DOHH2 (cell line): ENCODE measurements at regions not wholly inside any gene's neighbourhood (a gene's known extent, or its start where the extent isn't known, plus 50 kb on each side); places are given as distances from the start of the nearest gene placed in this dataset.

ENCODE experiments used
- H3F3A ChIP-seq: fragments of 200-600 bp; sonication (generic), shearing (Covaris generic); 2 replicates; pipeline ENCODE4 v1.6.0; 2016; ENCODE audit warnings: antibody characterized with exemption, mild to moderate bottlenecking; ENCODE audit not compliant: control insufficient read depth, insufficient read depth
- H3K27ac ChIP-seq: fragments of 200-600 bp; sonication (generic); 2 replicates; pipeline ENCODE4 v1.5.1; 2014; ENCODE audit warnings: low read depth, mild to moderate bottlenecking, low read length, moderate library complexity
- H3K27me3 ChIP-seq: fragments of 200-600 bp; sonication (generic); 2 replicates; pipeline ENCODE4 v1.6.1; 2014; ENCODE audit warnings: mild to moderate bottlenecking, low read length, mixed read lengths; ENCODE audit not compliant: control insufficient read depth
- H3K36me3 ChIP-seq: fragments of 200-600 bp; sonication (generic); 2 replicates; pipeline ENCODE4 v1.6.1; 2014; ENCODE audit warnings: mild to moderate bottlenecking, low read length, moderate library complexity, mixed read lengths; ENCODE audit not compliant: control insufficient read depth
- H3K4me1 ChIP-seq: fragments of 200-600 bp; sonication (generic); 2 replicates; pipeline ENCODE4 v1.6.1; 2014; ENCODE audit warnings: mild to moderate bottlenecking, low read length, mixed read lengths; ENCODE audit not compliant: control insufficient read depth
- H3K4me2 ChIP-seq: fragments of 200-600 bp; sonication (generic); 2 replicates; pipeline ENCODE4 v1.6.0; 2014; ENCODE audit warnings: mild to moderate bottlenecking, low read length, moderate library complexity
- H3K4me3 ChIP-seq: fragments of 200-600 bp; sonication (generic); 2 replicates; pipeline ENCODE4 v1.5.1; 2014; ENCODE audit warnings: mild to moderate bottlenecking, low read length, mixed read lengths
- H3K79me2 ChIP-seq: fragments of 200-600 bp; sonication (generic); 2 replicates; pipeline ENCODE4 v1.6.1; 2014; ENCODE audit warnings: mild to moderate bottlenecking, low read length, mixed read lengths; ENCODE audit not compliant: control insufficient read depth
- H3K9me2 ChIP-seq: fragments of 200-600 bp; sonication (generic); replicated peaks from 2 replicates; pipeline ENCODE4 v1.6.1; 2014; ENCODE audit warnings: mild to moderate bottlenecking, low read length, mixed read lengths; ENCODE audit not compliant: control insufficient read depth
- H3K9me3 ChIP-seq: fragments of 200-600 bp; sonication (generic); 2 replicates; pipeline ENCODE4 v1.6.1; 2014; ENCODE audit warnings: antibody characterized with exemption, low read length, mixed read lengths; ENCODE audit not compliant: control insufficient read depth, insufficient read depth
- H4K20me1 ChIP-seq: fragments of 200-600 bp; sonication (generic); 2 replicates; pipeline ENCODE4 v1.6.0; 2014; ENCODE audit warnings: low read depth, mild to moderate bottlenecking, antibody characterized with exemption, low read length, moderate library complexity; ENCODE audit not compliant: control insufficient read depth, insufficient read depth
- CTCF ChIP-seq: fragments of 200-600 bp; sonication (generic); IDR thresholded peaks from one replicate; pipeline ENCODE4 v1.5.1; 2014; ENCODE audit warnings: antibody characterized with exemption, mild to moderate bottlenecking, low read depth, low read length; ENCODE audit not compliant: poor library complexity, severe bottlenecking
- EZH2phosphoT487 ChIP-seq: fragments of 200-600 bp; sonication (generic); IDR thresholded peaks from 2 replicates; pipeline ENCODE4 v1.6.1; 2017; ENCODE audit warnings: borderline replicate concordance, mild to moderate bottlenecking, antibody characterized with exemption, low read length, moderate library complexity, mixed read lengths

GRCh38 chr19:27679399-27679798, 1533.6 kb downstream of the UQCRFS1 start:
- no peaks in the 10 kb centered on the region for H3K9me2 ChIP-seq
- no peaks in the 10 kb centered on the region for H4K20me1 ChIP-seq
- H3K4me2 ChIP-seq = no peak overlapping the region
- no peaks in the 10 kb centered on the region for H3F3A ChIP-seq
- TF ChIP-seq CTCF (no peak), EZH2phosphoT487 (no peak)
- H3K9me3 ChIP-seq = peaks cover 5% of the 10 kb centered on the region; the same call in 1 of the 2 replicates
- no peak overlapping the region for H3K27ac ChIP-seq
- no peaks in the 10 kb centered on the region for H3K36me3 ChIP-seq
- no peak overlapping the region for H3K4me3 ChIP-seq
- no peaks in the 10 kb centered on the region for H3K4me1 ChIP-seq
- H3K27me3 ChIP-seq = no peaks in the 10 kb centered on the region
- no peaks in the 10 kb centered on the region for H3K79me2 ChIP-seq

DNA sequence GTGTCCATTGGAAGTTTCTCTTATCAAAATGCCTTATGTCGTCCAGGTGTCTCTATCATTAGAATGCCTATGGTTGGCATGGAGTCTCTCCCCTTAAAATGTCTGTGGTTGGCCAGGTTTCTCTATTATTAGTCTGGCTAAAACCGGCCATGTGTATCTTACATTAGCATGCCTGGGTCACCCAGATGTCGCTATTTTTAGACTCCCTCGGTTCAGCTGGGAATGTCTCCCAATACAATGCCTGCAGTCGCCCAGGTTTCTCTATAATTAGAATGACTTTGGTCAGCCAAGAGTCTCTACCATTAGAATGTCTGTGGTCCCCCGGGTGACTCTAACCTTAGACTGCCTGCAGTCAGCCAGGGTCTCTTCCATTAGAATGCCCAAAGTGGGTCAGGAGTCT, 1536.1 kb downstream of the UQCRFS1 start:
- Histone ChIP-seq H3F3A (no peaks in the 10 kb centered on the region), H3K4me1 (no peaks in the 10 kb centered on the region), H3K9me3 (peaks cover 5% of the 10 kb centered on the region; the same call in 1 of the 2 replicates), H3K27me3 (no peaks in the 10 kb centered on the region), H3K79me2 (no peaks in the 10 kb centered on the region), H3K4me3 (no peak overlapping the region), H3K27ac (no peak overlapping the region), H3K9me2 (no peaks in the 10 kb centered on the region), H3K36me3 (no peaks in the 10 kb centered on the region), H4K20me1 (no peaks in the 10 kb centered on the region), H3K4me2 (no peak overlapping the region)
- TF ChIP-seq CTCF (no peak), EZH2phosphoT487 (no peak)

- H3K79me2 ChIP-seq = no peaks in the 10 kb centered on the region
- no peaks in the 10 kb centered on the region for H3K4me1 ChIP-seq
- H3K36me3 ChIP-seq = no peaks in the 10 kb centered on the region
- H3K27me3 ChIP-seq = no peaks in the 10 kb centered on the region
- no peaks in the 10 kb centered on the region for H3K9me2 ChIP-seq
- no peak for TF ChIP-seq CTCF
- TF ChIP-seq EZH2phosphoT487 = no peak
- H3K9me3 ChIP-seq = peaks cover 5% of the 10 kb centered on the region; the same call in 1 of the 2 replicates
- H3K27ac ChIP-seq = no peak overlapping the region
- H3K4me2 ChIP-seq = no peak overlapping the region
- H3K4me3 ChIP-seq = no peak overlapping the region
- no peaks in the 10 kb centered on the region for H3F3A ChIP-seq
- no peaks in the 10 kb centered on the region for H4K20me1 ChIP-seq
These were observed 1536.6 kb downstream of the UQCRFS1 start for GRCh38 chr19:27676334-27676733.

DNA sequence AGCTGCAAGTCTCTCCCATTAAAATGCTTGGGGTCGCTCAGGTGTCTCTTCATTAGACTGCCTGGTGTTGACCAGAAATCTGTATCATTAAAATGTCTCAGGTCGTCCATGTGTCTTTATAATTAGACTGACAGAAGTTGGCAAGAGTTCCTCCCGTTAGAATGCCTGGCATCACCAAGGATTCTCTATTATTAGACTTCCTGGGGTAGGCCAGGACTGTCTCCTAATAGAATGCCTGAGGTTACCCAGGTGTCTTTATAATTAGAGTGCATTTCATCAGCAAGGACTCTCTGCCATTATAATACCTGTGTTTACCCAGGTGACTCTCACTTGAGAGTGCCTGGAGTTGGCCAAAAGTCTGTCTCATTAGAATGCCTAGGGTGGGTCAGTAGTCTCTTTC, 1537.2 kb downstream of the UQCRFS1 start:
- H3K36me3 ChIP-seq = no peaks in the 10 kb centered on the region
- H3K4me3 ChIP-seq = no peak overlapping the region
- no peaks in the 10 kb centered on the region for H3K9me2 ChIP-seq
- H3K4me2 ChIP-seq = no peak overlapping the region
- peaks cover 9% of the 10 kb centered on the region; the same call in 1 of the 2 replicates for H3K9me3 ChIP-seq
- H3F3A ChIP-seq = no peaks in the 10 kb centered on the region
- no peaks in the 10 kb centered on the region for H3K79me2 ChIP-seq
- H3K27me3 ChIP-seq = no peaks in the 10 kb centered on the region
- H4K20me1 ChIP-seq = no peaks in the 10 kb centered on the region
- TF ChIP-seq CTCF = no peak
- TF ChIP-seq EZH2phosphoT487 = no peak
- H3K27ac ChIP-seq = no peak overlapping the region
- no peaks in the 10 kb centered on the region for H3K4me1 ChIP-seq
